Activated naive CD8-positive, alpha-beta T cell treated with anti-CD3 and anti-CD28 coated beads for 36 hours (primary cell): ENCODE measurements at regions not wholly inside any gene's neighbourhood (a gene's known extent, or its start where the extent isn't known, plus 50 kb on each side); places are given as distances from the start of the nearest gene placed in this dataset.
A peak's percentile ranks its signal among the peaks of the same experiment; 100 is the strongest.
"Not testable (repeated sequence)": the region's sequence is repeated elsewhere in the genome, so short reads cannot be mapped to it uniquely, and the experiment has no call there.

Experiments
- DNase-seq: peaks from one replicate; pipeline ENCODE4 v3.0.0; 2021
- H3K27ac Mint-ChIP-seq: one replicate; pipeline ENCODE4 v1.8.0; 2022; ENCODE audit warnings: mild to moderate bottlenecking, moderate library complexity, mixed read lengths
- H3K27me3 Mint-ChIP-seq: one replicate; pipeline ENCODE4 v1.8.0; 2022; ENCODE audit warnings: mild to moderate bottlenecking, mixed read lengths
- H3K36me3 Mint-ChIP-seq: one replicate; pipeline ENCODE4 v1.8.0; 2021; ENCODE audit warnings: mild to moderate bottlenecking, mixed read lengths
- H3K4me1 Mint-ChIP-seq: one replicate; pipeline ENCODE4 v1.8.0; 2021; ENCODE audit warnings: mixed read lengths
- H3K4me3 Mint-ChIP-seq: one replicate; pipeline ENCODE4 v1.8.0; 2022; ENCODE audit warnings: mild to moderate bottlenecking, moderate library complexity, mixed read lengths
- H3K9me3 Mint-ChIP-seq: one replicate; pipeline ENCODE4 v1.8.0; 2022; ENCODE audit warnings: mixed read lengths

- not testable (repeated sequence) for H3K27ac Mint-ChIP-seq, DNase-seq, H3K36me3 Mint-ChIP-seq, H3K9me3 Mint-ChIP-seq, H3K27me3 Mint-ChIP-seq, H3K4me3 Mint-ChIP-seq, H3K4me1 Mint-ChIP-seq
Measured at GRCh38 chr22:48497743-48498520, 1329.7 kb downstream of the BRD1 start.

GRCh38 chr22:48496987-48497650 is 1330.6 kb downstream of the BRD1 start:
- Mint-ChIP-seq H3K36me3 (no peaks in the 10 kb centered on the region), H3K4me1 (no peaks in the 10 kb centered on the region), H3K27me3 (peaks cover 18% of the 10 kb centered on the region), H3K4me3 (no peak overlapping the region), H3K9me3 (no peaks in the 10 kb centered on the region), H3K27ac (no peak overlapping the region)
- DNase-seq: no peak

- Mint-ChIP-seq H3K4me3 (no peak overlapping the region), H3K9me3 (no peaks in the 10 kb centered on the region), H3K36me3 (no peaks in the 10 kb centered on the region), H3K4me1 (no peaks in the 10 kb centered on the region), H3K27ac (no peak overlapping the region), H3K27me3 (peaks cover 26% of the 10 kb centered on the region)
- no peak for DNase-seq
Measured at GRCh38 chr22:48496226-48496845, 1331.3 kb downstream of the BRD1 start.

GRCh38 chr22:48495751-48496080 is 1332.0 kb downstream of the BRD1 start:
- no peak overlapping the region for H3K4me3 Mint-ChIP-seq
- DNase-seq: no peak
- no peaks in the 10 kb centered on the region for H3K4me1 Mint-ChIP-seq
- no peaks in the 10 kb centered on the region for H3K36me3 Mint-ChIP-seq
- H3K9me3 Mint-ChIP-seq: no peaks in the 10 kb centered on the region
- H3K27me3 Mint-ChIP-seq: peaks cover 32% of the 10 kb centered on the region
- H3K27ac Mint-ChIP-seq: no peak overlapping the region

GRCh38 chr22:48494968-48495750 is 1332.5 kb downstream of the BRD1 start:
- Mint-ChIP-seq H3K4me3 (no peak overlapping the region), H3K4me1 (no peaks in the 10 kb centered on the region), H3K27ac (no peak overlapping the region), H3K9me3 (no peaks in the 10 kb centered on the region), H3K36me3 (no peaks in the 10 kb centered on the region), H3K27me3 (peaks cover 38% of the 10 kb centered on the region)
- DNase-seq: no peak

GRCh38 chr22:48494256-48494967 is 1333.3 kb downstream of the BRD1 start:
- H3K4me1 Mint-ChIP-seq: no peaks in the 10 kb centered on the region
- peaks cover 40% of the 10 kb centered on the region for H3K27me3 Mint-ChIP-seq
- H3K4me3 Mint-ChIP-seq: no peak overlapping the region
- no peaks in the 10 kb centered on the region for H3K36me3 Mint-ChIP-seq
- H3K9me3 Mint-ChIP-seq: no peaks in the 10 kb centered on the region
- H3K27ac Mint-ChIP-seq: no peak overlapping the region
- no peak for DNase-seq

GRCh38 chr22:48493733-48494132 is 1333.9 kb downstream of the BRD1 start:
- Mint-ChIP-seq H3K4me3 (no peak overlapping the region), H3K36me3 (no peaks in the 10 kb centered on the region), H3K4me1 (no peaks in the 10 kb centered on the region), H3K27ac (no peak overlapping the region), H3K27me3 (peaks cover 42% of the 10 kb centered on the region), H3K9me3 (no peaks in the 10 kb centered on the region)
- no peak for DNase-seq

- Mint-ChIP-seq H3K36me3 (no peaks in the 10 kb centered on the region), H3K4me3 (no peak overlapping the region), H3K4me1 (no peaks in the 10 kb centered on the region), H3K27ac (no peak overlapping the region), H3K9me3 (no peaks in the 10 kb centered on the region), H3K27me3 (peaks cover 53% of the 10 kb centered on the region)
- DNase-seq: peak; percentile 23
Measured at GRCh38 chr22:48492366-48493320, 1335.0 kb downstream of the BRD1 start.

GRCh38 chr22:48491451-48491941 is 1336.2 kb downstream of the BRD1 start:
- H3K4me1 Mint-ChIP-seq: no peaks in the 10 kb centered on the region
- peaks cover 65% of the 10 kb centered on the region for H3K27me3 Mint-ChIP-seq
- no peak overlapping the region for H3K27ac Mint-ChIP-seq
- DNase-seq: no peak
- no peak overlapping the region for H3K4me3 Mint-ChIP-seq
- no peaks in the 10 kb centered on the region for H3K36me3 Mint-ChIP-seq
- no peaks in the 10 kb centered on the region for H3K9me3 Mint-ChIP-seq

- Mint-ChIP-seq H3K4me3 (no peak overlapping the region), H3K36me3 (no peaks in the 10 kb centered on the region), H3K4me1 (no peaks in the 10 kb centered on the region), H3K27me3 (peaks cover 70% of the 10 kb centered on the region), H3K27ac (no peak overlapping the region), H3K9me3 (no peaks in the 10 kb centered on the region)
- no peak for DNase-seq
Measured at GRCh38 chr22:48490500-48491411, 1336.9 kb downstream of the BRD1 start.

GRCh38 chr22:48489551-48490499 is 1337.8 kb downstream of the BRD1 start:
- DNase-seq: no peak
- Mint-ChIP-seq H3K27ac (no peak overlapping the region), H3K27me3 (peaks cover 73% of the 10 kb centered on the region), H3K36me3 (no peaks in the 10 kb centered on the region), H3K4me3 (no peak overlapping the region), H3K9me3 (no peaks in the 10 kb centered on the region), H3K4me1 (no peaks in the 10 kb centered on the region)
